HEK293 (cell line): ENCODE measurements at regions not wholly inside any gene's neighbourhood (a gene's known extent, or its start where the extent isn't known, plus 50 kb on each side); places are given as distances from the start of the nearest gene placed in this dataset.

Experiments used
- CTCF ChIA-PET: fragments of 350-600 bp; formaldehyde crosslinking; extraction: SDS; loops from one replicate; lab custom pipeline; 2021; ENCODE audit warnings: antibody characterized with exemption; lab: Yijun Ruan, JAX
- POLR2A ChIA-PET: fragments of 300-600 bp; formaldehyde crosslinking; extraction: SDS; loops from one replicate; lab custom pipeline; 2020; ENCODE audit warnings: antibody characterized with exemption, inconsistent platforms; lab: Yijun Ruan, JAX
- H3K27ac ChIP-seq: fragments of 200-500 bp; sonication (Bioruptor generic); 2 replicates; pipeline ENCODE4 v1.5.1; 2014; ENCODE audit warnings: low read depth, low read length, control low read depth, inconsistent platforms; ENCODE audit errors: extremely low read depth
- H3K36me3 ChIP-seq, 2 experiments: fragments of 200-500 bp in 1 of 2; sonication (Bioruptor generic) in 1 of 2; 1 replicate in 1 of 2; 2 replicates in 1 of 2; pipeline ENCODE4 v1.5.1; 2014 to 2017; ENCODE audit warnings: inconsistent platforms in 2 of 2, low read length in 2 of 2; ENCODE audit not compliant: control insufficient read depth in 2 of 2, insufficient read depth in 1 of 2
- H3K4me1 ChIP-seq: fragments of 200-500 bp; sonication (Bioruptor generic); 2 replicates; pipeline ENCODE4 v1.5.1; 2014; ENCODE audit warnings: mild to moderate bottlenecking, low read length, inconsistent platforms; ENCODE audit not compliant: control insufficient read depth, insufficient read depth
- H3K4me3 ChIP-seq: 2 replicates; pipeline ENCODE4 v1.5.1; 2011; ENCODE audit warnings: low read depth, mild to moderate bottlenecking, control low read depth, low read length, moderate library complexity
- H3K9me3 ChIP-seq: fragments of 200-500 bp; sonication (Bioruptor generic); 2 replicates; pipeline ENCODE4 v1.5.1; 2014; ENCODE audit warnings: low read depth, low read length, inconsistent platforms; ENCODE audit not compliant: control insufficient read depth, insufficient read depth
- BCL11A ChIP-seq: fragments of 450-650 bp; formaldehyde crosslinking; IDR thresholded peaks from 2 replicates; pipeline ENCODE4 v1.5.1; 2016; ENCODE audit warnings: low read depth, missing biosample characterization, missing genetic modification characterization
- INSM2 ChIP-seq: fragments of 450-650 bp; formaldehyde crosslinking; IDR thresholded peaks from 2 replicates; pipeline ENCODE4 v1.5.1; 2016; ENCODE audit warnings: missing biosample characterization, missing genetic modification characterization
- OVOL3 ChIP-seq: fragments of 450-650 bp; formaldehyde crosslinking; IDR thresholded peaks from 2 replicates; pipeline ENCODE4 v1.5.1; 2016; ENCODE audit warnings: missing biosample characterization, missing genetic modification characterization
- PRDM10 ChIP-seq: fragments of 450-650 bp; formaldehyde crosslinking; IDR thresholded peaks from 2 replicates; pipeline ENCODE4 v1.5.1; 2016; ENCODE audit warnings: missing biosample characterization, missing genetic modification characterization
- SP3 ChIP-seq: fragments of 450-650 bp; formaldehyde crosslinking; IDR thresholded peaks from 2 replicates; pipeline ENCODE4 v1.5.1; 2016; ENCODE audit warnings: missing biosample characterization, missing genetic modification characterization
- ZNF223 ChIP-seq: fragments of 450-650 bp; formaldehyde crosslinking; IDR thresholded peaks from 2 replicates; pipeline ENCODE4 v1.5.1; 2016; ENCODE audit warnings: missing biosample characterization, missing genetic modification characterization
- ZNF26 ChIP-seq: fragments of 450-650 bp; formaldehyde crosslinking; IDR thresholded peaks from 2 replicates; pipeline ENCODE4 v1.5.1; 2016; ENCODE audit warnings: missing biosample characterization, missing genetic modification characterization
- ZNF354C ChIP-seq: fragments of 450-650 bp; formaldehyde crosslinking; IDR thresholded peaks from 2 replicates; pipeline ENCODE4 v1.5.1; 2016; ENCODE audit warnings: missing biosample characterization, missing genetic modification characterization, low read depth, borderline replicate concordance
- ZNF423 ChIP-seq: fragments of 450-650 bp; formaldehyde crosslinking; IDR thresholded peaks from 2 replicates; pipeline ENCODE4 v1.5.1; 2016; ENCODE audit warnings: missing biosample characterization, missing genetic modification characterization
- ZNF48 ChIP-seq: fragments of 450-650 bp; formaldehyde crosslinking; IDR thresholded peaks from 2 replicates; pipeline ENCODE4 v1.5.1; 2016; ENCODE audit warnings: missing biosample characterization, missing genetic modification characterization
- ZNF580 ChIP-seq: fragments of 450-650 bp; formaldehyde crosslinking; IDR thresholded peaks from 2 replicates; pipeline ENCODE4 v1.5.1; 2016; ENCODE audit warnings: missing biosample characterization, missing genetic modification characterization
- ZNF645 ChIP-seq: fragments of 450-650 bp; formaldehyde crosslinking; IDR thresholded peaks from 2 replicates; pipeline ENCODE4; 2016; ENCODE audit warnings: missing biosample characterization, missing genetic modification characterization
- ZSCAN5A ChIP-seq: fragments of 450-650 bp; formaldehyde crosslinking; IDR thresholded peaks from 2 replicates; pipeline ENCODE4 v1.5.1; 2016; ENCODE audit warnings: missing biosample characterization, missing genetic modification characterization

- TF ChIP-seq PRDM10 (tag by site-specific recombination) (no peak), ZNF26 (tag by site-specific recombination) (no peak)
Measured at GRCh38 chr3:171525437-171525836, 65.2 kb upstream of the TNIK start (continued).

GRCh38 chr3:171524921-171525310 is 64.7 kb upstream of the TNIK start:
- Histone ChIP-seq H3K4me3 (no peak overlapping the region), H3K9me3 (no peaks in the 10 kb centered on the region), H3K27ac (no peak overlapping the region), H3K36me3 (no peaks in the 10 kb centered on the region), H3K4me1 (no peaks in the 10 kb centered on the region)
- no peak for TF ChIP-seq ZNF580 (tag by site-specific recombination)
- no peak for TF ChIP-seq BCL11A (tag by site-specific recombination)
- no peak for TF ChIP-seq ZNF354C (tag by site-specific recombination)
- ChIA-PET POLR2A (no interaction called here), CTCF (interaction anchor here (1.0 kb wide), 1 partner anchor 12 kb away, joined by 3 read pairs; no protein-coding TSS in a partner anchor)

GRCh38 chr3:171522651-171523050 is 62.4 kb upstream of the TNIK start:
- H3K27ac ChIP-seq = no peak overlapping the region
- no peaks in the 10 kb centered on the region for H3K9me3 ChIP-seq
- ChIA-PET POLR2A (no interaction called here), CTCF (interaction anchor here (1.2 kb wide), 1 partner anchor 16 kb away, joined by 3 read pairs; no protein-coding TSS in a partner anchor)
- no peaks in the 10 kb centered on the region for H3K36me3 ChIP-seq
- no peak overlapping the region for H3K4me3 ChIP-seq
- TF ChIP-seq ZNF645 (tag by site-specific recombination) (no peak), ZSCAN5A (no peak), OVOL3 (tag by site-specific recombination) (no peak), ZNF223 (no peak), SP3 (tag by site-specific recombination) (no peak), INSM2 (tag by site-specific recombination) (no peak), ZNF423 (tag by site-specific recombination) (no peak), ZNF48 (tag by site-specific recombination) (no peak)
- H3K4me1 ChIP-seq = no peaks in the 10 kb centered on the region
